DOHH2 (cell line): ENCODE measurements at regions not wholly inside any gene's neighbourhood (a gene's known extent, or its start where the extent isn't known, plus 50 kb on each side); places are given as distances from the start of the nearest gene placed in this dataset.

Experiments used
- H3F3A ChIP-seq: fragments of 200-600 bp; sonication (generic), shearing (Covaris generic); 2 replicates; pipeline ENCODE4 v1.6.0; 2016; ENCODE audit warnings: antibody characterized with exemption, mild to moderate bottlenecking; ENCODE audit not compliant: control insufficient read depth, insufficient read depth
- H3K27ac ChIP-seq: fragments of 200-600 bp; sonication (generic); 2 replicates; pipeline ENCODE4 v1.5.1; 2014; ENCODE audit warnings: low read depth, mild to moderate bottlenecking, low read length, moderate library complexity
- H3K27me3 ChIP-seq: fragments of 200-600 bp; sonication (generic); 2 replicates; pipeline ENCODE4 v1.6.1; 2014; ENCODE audit warnings: mild to moderate bottlenecking, low read length, mixed read lengths; ENCODE audit not compliant: control insufficient read depth
- H3K36me3 ChIP-seq: fragments of 200-600 bp; sonication (generic); 2 replicates; pipeline ENCODE4 v1.6.1; 2014; ENCODE audit warnings: mild to moderate bottlenecking, low read length, moderate library complexity, mixed read lengths; ENCODE audit not compliant: control insufficient read depth
- H3K4me1 ChIP-seq: fragments of 200-600 bp; sonication (generic); 2 replicates; pipeline ENCODE4 v1.6.1; 2014; ENCODE audit warnings: mild to moderate bottlenecking, low read length, mixed read lengths; ENCODE audit not compliant: control insufficient read depth
- H3K4me2 ChIP-seq: fragments of 200-600 bp; sonication (generic); 2 replicates; pipeline ENCODE4 v1.6.0; 2014; ENCODE audit warnings: mild to moderate bottlenecking, low read length, moderate library complexity
- H3K4me3 ChIP-seq: fragments of 200-600 bp; sonication (generic); 2 replicates; pipeline ENCODE4 v1.5.1; 2014; ENCODE audit warnings: mild to moderate bottlenecking, low read length, mixed read lengths
- H3K79me2 ChIP-seq: fragments of 200-600 bp; sonication (generic); 2 replicates; pipeline ENCODE4 v1.6.1; 2014; ENCODE audit warnings: mild to moderate bottlenecking, low read length, mixed read lengths; ENCODE audit not compliant: control insufficient read depth
- H3K9me2 ChIP-seq: fragments of 200-600 bp; sonication (generic); replicated peaks from 2 replicates; pipeline ENCODE4 v1.6.1; 2014; ENCODE audit warnings: mild to moderate bottlenecking, low read length, mixed read lengths; ENCODE audit not compliant: control insufficient read depth
- H3K9me3 ChIP-seq: fragments of 200-600 bp; sonication (generic); 2 replicates; pipeline ENCODE4 v1.6.1; 2014; ENCODE audit warnings: antibody characterized with exemption, low read length, mixed read lengths; ENCODE audit not compliant: control insufficient read depth, insufficient read depth
- H4K20me1 ChIP-seq: fragments of 200-600 bp; sonication (generic); 2 replicates; pipeline ENCODE4 v1.6.0; 2014; ENCODE audit warnings: low read depth, mild to moderate bottlenecking, antibody characterized with exemption, low read length, moderate library complexity; ENCODE audit not compliant: control insufficient read depth, insufficient read depth
- EZH2phosphoT487 ChIP-seq: fragments of 200-600 bp; sonication (generic); IDR thresholded peaks from 2 replicates; pipeline ENCODE4 v1.6.1; 2017; ENCODE audit warnings: borderline replicate concordance, mild to moderate bottlenecking, antibody characterized with exemption, low read length, moderate library complexity, mixed read lengths
- TF ChIP-seq, protein P1 (sequence below): fragments of 200-600 bp; sonication (generic); IDR thresholded peaks from one replicate; pipeline ENCODE4 v1.5.1; 2014; ENCODE audit warnings: antibody characterized with exemption, mild to moderate bottlenecking, low read depth, low read length; ENCODE audit not compliant: poor library complexity, severe bottlenecking

DNA sequence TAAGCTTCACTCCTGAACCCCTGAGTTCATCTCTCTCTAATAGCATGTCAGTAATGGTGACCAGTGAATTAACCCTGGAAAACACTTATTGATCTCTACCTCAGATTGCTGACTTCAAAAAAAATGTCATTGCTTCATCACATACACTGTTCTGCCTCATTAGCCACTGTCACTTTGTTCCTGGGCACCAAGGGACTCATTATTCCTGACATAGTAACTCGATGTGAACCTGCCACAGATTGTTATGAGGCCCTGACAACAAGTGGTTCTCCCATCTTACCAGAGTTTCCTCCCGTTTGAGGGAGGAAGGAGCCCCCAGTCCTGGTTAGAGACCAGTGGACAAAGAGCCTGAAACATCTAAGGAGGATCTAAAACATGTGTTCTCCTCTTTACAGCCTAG, 403.3 kb upstream of the SMIM21 start:
- H3K9me3 ChIP-seq: no peaks in the 10 kb centered on the region
- no peaks in the 10 kb centered on the region for H3K27me3 ChIP-seq
- no peaks in the 10 kb centered on the region for H3K9me2 ChIP-seq
- TF ChIP-seq, protein P1, sequence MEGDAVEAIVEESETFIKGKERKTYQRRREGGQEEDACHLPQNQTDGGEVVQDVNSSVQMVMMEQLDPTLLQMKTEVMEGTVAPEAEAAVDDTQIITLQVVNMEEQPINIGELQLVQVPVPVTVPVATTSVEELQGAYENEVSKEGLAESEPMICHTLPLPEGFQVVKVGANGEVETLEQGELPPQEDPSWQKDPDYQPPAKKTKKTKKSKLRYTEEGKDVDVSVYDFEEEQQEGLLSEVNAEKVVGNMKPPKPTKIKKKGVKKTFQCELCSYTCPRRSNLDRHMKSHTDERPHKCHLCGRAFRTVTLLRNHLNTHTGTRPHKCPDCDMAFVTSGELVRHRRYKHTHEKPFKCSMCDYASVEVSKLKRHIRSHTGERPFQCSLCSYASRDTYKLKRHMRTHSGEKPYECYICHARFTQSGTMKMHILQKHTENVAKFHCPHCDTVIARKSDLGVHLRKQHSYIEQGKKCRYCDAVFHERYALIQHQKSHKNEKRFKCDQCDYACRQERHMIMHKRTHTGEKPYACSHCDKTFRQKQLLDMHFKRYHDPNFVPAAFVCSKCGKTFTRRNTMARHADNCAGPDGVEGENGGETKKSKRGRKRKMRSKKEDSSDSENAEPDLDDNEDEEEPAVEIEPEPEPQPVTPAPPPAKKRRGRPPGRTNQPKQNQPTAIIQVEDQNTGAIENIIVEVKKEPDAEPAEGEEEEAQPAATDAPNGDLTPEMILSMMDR: no peak
- no peak for TF ChIP-seq EZH2phosphoT487
- H3K27ac ChIP-seq: no peak overlapping the region
- no peaks in the 10 kb centered on the region for H3K79me2 ChIP-seq
- H3K4me1 ChIP-seq: no peaks in the 10 kb centered on the region
- H3K4me3 ChIP-seq: no peak overlapping the region
- no peaks in the 10 kb centered on the region for H3F3A ChIP-seq
- H4K20me1 ChIP-seq: no peaks in the 10 kb centered on the region
- H3K4me2 ChIP-seq: no peak overlapping the region
- H3K36me3 ChIP-seq: no peaks in the 10 kb centered on the region

DNA sequence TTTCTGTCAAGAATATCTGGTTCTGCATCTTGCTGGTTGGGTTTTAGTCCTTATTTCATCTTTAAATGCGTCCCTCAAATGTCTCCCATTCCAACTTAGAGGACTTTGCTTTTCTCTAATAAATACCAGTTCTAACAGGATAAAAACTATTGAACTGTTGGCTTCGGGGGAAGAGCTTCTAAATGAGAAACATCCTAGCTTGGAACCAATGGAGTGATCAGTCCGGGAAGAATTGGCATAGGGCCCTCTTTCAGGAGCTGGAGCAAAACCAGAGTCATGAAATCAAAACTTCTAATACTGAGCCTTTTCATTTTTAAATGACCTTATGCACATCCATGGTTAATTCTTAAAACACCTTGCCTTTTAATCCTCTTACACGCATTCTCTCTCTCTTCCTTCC, 401.6 kb upstream of the SMIM21 start:
- no peaks in the 10 kb centered on the region for H3K27me3 ChIP-seq
- H3K9me3 ChIP-seq: no peaks in the 10 kb centered on the region
- no peaks in the 10 kb centered on the region for H3K79me2 ChIP-seq
- no peaks in the 10 kb centered on the region for H3K4me1 ChIP-seq
- H3K9me2 ChIP-seq: no peaks in the 10 kb centered on the region
- no peaks in the 10 kb centered on the region for H3K36me3 ChIP-seq
- no peak overlapping the region for H3K4me2 ChIP-seq
- H4K20me1 ChIP-seq: no peaks in the 10 kb centered on the region
- no peak overlapping the region for H3K27ac ChIP-seq
- no peak for TF ChIP-seq EZH2phosphoT487
- TF ChIP-seq, protein P1: no peak
- no peaks in the 10 kb centered on the region for H3F3A ChIP-seq
- no peak overlapping the region for H3K4me3 ChIP-seq

GRCh38 chr18:75828379-75828778, 400.9 kb upstream of the SMIM21 start:
- Histone ChIP-seq H3K9me2 (no peaks in the 10 kb centered on the region), H4K20me1 (no peaks in the 10 kb centered on the region), H3K4me1 (no peaks in the 10 kb centered on the region), H3K36me3 (no peaks in the 10 kb centered on the region), H3K27ac (no peak overlapping the region), H3F3A (no peaks in the 10 kb centered on the region), H3K4me3 (no peak overlapping the region), H3K4me2 (no peak overlapping the region), H3K9me3 (no peaks in the 10 kb centered on the region), H3K27me3 (no peaks in the 10 kb centered on the region), H3K79me2 (no peaks in the 10 kb centered on the region)
- TF ChIP-seq EZH2phosphoT487: no peak
- TF ChIP-seq, protein P1: no peak

- no peaks in the 10 kb centered on the region for H3K36me3 ChIP-seq
- H4K20me1 ChIP-seq: no peaks in the 10 kb centered on the region
- TF ChIP-seq, protein P1: no peak
- no peak for TF ChIP-seq EZH2phosphoT487
- no peaks in the 10 kb centered on the region for H3K9me3 ChIP-seq
- no peaks in the 10 kb centered on the region for H3K4me1 ChIP-seq
- no peaks in the 10 kb centered on the region for H3K79me2 ChIP-seq
- no peaks in the 10 kb centered on the region for H3F3A ChIP-seq
- no peak overlapping the region for H3K4me2 ChIP-seq
- H3K9me2 ChIP-seq: no peaks in the 10 kb centered on the region
- H3K27me3 ChIP-seq: no peaks in the 10 kb centered on the region
- H3K4me3 ChIP-seq: no peak overlapping the region
- H3K27ac ChIP-seq: no peak overlapping the region
Observed at GRCh38 chr18:75827751-75828287, 400.3 kb upstream of the SMIM21 start.
